ENCODE measurements at regions not wholly inside any gene's neighbourhood (a gene's known extent, or its start where the extent isn't known, plus 50 kb on each side); places are given as distances from the start of the nearest gene placed in this dataset.
A peak's percentile ranks its signal among the peaks of the same experiment; 100 is the strongest.

DNA sequence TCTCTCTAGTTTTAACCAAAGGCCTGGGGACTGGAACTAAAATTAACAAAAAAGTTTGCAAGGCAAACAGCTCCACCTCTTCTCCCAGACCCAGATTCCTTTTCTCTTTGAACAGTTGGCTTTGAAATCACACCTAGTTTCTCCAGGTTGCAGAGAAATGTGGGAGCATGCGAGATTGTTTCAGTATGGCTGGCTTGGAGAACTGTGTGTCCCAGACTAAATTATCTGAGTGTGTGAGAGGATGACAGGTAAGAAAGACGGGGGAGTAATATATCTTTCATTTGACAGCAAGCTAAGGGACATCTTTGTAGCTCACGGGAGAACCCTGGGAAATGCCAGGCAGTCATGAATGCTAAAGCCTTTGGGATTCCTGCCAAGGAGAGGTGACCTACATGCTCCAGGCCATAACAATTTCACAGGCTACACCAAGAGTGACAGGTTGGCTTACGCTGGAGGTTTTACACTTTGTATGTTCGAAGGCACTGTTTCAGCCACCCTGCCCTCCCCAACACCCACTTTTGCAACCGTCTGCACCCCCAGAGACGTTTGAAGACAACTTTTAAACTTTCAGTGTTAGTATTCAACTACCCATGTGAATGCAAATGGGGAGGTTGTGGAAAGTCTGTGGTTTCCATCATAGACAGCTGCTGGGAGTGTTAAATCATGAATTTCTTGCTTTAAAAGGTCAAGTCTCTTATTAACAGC is 109.3 kb upstream of the SNX19 start (continued):
- TF ChIP-seq, protein P1, sequence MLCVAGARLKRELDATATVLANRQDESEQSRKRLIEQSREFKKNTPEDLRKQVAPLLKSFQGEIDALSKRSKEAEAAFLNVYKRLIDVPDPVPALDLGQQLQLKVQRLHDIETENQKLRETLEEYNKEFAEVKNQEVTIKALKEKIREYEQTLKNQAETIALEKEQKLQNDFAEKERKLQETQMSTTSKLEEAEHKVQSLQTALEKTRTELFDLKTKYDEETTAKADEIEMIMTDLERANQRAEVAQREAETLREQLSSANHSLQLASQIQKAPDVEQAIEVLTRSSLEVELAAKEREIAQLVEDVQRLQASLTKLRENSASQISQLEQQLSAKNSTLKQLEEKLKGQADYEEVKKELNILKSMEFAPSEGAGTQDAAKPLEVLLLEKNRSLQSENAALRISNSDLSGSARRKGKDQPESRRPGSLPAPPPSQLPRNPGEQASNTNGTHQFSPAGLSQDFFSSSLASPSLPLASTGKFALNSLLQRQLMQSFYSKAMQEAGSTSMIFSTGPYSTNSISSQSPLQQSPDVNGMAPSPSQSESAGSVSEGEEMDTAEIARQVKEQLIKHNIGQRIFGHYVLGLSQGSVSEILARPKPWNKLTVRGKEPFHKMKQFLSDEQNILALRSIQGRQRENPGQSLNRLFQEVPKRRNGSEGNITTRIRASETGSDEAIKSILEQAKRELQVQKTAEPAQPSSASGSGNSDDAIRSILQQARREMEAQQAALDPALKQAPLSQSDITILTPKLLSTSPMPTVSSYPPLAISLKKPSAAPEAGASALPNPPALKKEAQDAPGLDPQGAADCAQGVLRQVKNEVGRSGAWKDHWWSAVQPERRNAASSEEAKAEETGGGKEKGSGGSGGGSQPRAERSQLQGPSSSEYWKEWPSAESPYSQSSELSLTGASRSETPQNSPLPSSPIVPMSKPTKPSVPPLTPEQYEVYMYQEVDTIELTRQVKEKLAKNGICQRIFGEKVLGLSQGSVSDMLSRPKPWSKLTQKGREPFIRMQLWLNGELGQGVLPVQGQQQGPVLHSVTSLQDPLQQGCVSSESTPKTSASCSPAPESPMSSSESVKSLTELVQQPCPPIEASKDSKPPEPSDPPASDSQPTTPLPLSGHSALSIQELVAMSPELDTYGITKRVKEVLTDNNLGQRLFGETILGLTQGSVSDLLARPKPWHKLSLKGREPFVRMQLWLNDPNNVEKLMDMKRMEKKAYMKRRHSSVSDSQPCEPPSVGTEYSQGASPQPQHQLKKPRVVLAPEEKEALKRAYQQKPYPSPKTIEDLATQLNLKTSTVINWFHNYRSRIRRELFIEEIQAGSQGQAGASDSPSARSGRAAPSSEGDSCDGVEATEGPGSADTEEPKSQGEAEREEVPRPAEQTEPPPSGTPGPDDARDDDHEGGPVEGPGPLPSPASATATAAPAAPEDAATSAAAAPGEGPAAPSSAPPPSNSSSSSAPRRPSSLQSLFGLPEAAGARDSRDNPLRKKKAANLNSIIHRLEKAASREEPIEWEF (IDR thresholded peaks at IDR 0.05; ENCODE audit: insufficient replicate concordance, low read depth, low read length) = no peak
- TF ChIP-seq BHLHE40 (IDR thresholded peaks at IDR 0.05; ENCODE audit: borderline replicate concordance in 1 of 2, low read depth in 2 of 2, low read length in 1 of 2) (peak; percentile 30 to 54; a peak in 2 of 4 replicates), SMARCA5 (IDR thresholded peaks at IDR 0.05) (no peak), GATAD2B (conservative IDR thresholded peaks at IDR 0.05; ENCODE audit: low read depth) (no peak), RCOR1 (conservative IDR thresholded peaks at IDR 0.05; ENCODE audit: low read depth, low read length) (no peak), NFIC (IDR thresholded peaks at IDR 0.05; ENCODE audit: low read depth, low read length) (no peak)
- TF ChIP-seq, protein P2, sequence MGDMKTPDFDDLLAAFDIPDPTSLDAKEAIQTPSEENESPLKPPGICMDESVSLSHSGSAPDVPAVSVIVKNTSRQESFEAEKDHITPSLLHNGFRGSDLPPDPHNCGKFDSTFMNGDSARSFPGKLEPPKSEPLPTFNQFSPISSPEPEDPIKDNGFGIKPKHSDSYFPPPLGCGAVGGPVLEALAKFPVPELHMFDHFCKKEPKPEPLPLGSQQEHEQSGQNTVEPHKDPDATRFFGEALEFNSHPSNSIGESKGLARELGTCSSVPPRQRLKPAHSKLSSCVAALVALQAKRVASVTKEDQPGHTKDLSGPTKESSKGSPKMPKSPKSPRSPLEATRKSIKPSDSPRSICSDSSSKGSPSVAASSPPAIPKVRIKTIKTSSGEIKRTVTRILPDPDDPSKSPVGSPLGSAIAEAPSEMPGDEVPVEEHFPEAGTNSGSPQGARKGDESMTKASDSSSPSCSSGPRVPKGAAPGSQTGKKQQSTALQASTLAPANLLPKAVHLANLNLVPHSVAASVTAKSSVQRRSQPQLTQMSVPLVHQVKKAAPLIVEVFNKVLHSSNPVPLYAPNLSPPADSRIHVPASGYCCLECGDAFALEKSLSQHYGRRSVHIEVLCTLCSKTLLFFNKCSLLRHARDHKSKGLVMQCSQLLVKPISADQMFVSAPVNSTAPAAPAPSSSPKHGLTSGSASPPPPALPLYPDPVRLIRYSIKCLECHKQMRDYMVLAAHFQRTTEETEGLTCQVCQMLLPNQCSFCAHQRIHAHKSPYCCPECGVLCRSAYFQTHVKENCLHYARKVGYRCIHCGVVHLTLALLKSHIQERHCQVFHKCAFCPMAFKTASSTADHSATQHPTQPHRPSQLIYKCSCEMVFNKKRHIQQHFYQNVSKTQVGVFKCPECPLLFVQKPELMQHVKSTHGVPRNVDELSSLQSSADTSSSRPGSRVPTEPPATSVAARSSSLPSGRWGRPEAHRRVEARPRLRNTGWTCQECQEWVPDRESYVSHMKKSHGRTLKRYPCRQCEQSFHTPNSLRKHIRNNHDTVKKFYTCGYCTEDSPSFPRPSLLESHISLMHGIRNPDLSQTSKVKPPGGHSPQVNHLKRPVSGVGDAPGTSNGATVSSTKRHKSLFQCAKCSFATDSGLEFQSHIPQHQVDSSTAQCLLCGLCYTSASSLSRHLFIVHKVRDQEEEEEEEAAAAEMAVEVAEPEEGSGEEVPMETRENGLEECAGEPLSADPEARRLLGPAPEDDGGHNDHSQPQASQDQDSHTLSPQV (IDR thresholded peaks at IDR 0.05) = no peak
- TF ChIP-seq, protein P3, sequence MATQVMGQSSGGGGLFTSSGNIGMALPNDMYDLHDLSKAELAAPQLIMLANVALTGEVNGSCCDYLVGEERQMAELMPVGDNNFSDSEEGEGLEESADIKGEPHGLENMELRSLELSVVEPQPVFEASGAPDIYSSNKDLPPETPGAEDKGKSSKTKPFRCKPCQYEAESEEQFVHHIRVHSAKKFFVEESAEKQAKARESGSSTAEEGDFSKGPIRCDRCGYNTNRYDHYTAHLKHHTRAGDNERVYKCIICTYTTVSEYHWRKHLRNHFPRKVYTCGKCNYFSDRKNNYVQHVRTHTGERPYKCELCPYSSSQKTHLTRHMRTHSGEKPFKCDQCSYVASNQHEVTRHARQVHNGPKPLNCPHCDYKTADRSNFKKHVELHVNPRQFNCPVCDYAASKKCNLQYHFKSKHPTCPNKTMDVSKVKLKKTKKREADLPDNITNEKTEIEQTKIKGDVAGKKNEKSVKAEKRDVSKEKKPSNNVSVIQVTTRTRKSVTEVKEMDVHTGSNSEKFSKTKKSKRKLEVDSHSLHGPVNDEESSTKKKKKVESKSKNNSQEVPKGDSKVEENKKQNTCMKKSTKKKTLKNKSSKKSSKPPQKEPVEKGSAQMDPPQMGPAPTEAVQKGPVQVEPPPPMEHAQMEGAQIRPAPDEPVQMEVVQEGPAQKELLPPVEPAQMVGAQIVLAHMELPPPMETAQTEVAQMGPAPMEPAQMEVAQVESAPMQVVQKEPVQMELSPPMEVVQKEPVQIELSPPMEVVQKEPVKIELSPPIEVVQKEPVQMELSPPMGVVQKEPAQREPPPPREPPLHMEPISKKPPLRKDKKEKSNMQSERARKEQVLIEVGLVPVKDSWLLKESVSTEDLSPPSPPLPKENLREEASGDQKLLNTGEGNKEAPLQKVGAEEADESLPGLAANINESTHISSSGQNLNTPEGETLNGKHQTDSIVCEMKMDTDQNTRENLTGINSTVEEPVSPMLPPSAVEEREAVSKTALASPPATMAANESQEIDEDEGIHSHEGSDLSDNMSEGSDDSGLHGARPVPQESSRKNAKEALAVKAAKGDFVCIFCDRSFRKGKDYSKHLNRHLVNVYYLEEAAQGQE (IDR thresholded peaks at IDR 0.05; ENCODE audit: low read depth, low read length) = no peak
- TF ChIP-seq, protein P4, sequence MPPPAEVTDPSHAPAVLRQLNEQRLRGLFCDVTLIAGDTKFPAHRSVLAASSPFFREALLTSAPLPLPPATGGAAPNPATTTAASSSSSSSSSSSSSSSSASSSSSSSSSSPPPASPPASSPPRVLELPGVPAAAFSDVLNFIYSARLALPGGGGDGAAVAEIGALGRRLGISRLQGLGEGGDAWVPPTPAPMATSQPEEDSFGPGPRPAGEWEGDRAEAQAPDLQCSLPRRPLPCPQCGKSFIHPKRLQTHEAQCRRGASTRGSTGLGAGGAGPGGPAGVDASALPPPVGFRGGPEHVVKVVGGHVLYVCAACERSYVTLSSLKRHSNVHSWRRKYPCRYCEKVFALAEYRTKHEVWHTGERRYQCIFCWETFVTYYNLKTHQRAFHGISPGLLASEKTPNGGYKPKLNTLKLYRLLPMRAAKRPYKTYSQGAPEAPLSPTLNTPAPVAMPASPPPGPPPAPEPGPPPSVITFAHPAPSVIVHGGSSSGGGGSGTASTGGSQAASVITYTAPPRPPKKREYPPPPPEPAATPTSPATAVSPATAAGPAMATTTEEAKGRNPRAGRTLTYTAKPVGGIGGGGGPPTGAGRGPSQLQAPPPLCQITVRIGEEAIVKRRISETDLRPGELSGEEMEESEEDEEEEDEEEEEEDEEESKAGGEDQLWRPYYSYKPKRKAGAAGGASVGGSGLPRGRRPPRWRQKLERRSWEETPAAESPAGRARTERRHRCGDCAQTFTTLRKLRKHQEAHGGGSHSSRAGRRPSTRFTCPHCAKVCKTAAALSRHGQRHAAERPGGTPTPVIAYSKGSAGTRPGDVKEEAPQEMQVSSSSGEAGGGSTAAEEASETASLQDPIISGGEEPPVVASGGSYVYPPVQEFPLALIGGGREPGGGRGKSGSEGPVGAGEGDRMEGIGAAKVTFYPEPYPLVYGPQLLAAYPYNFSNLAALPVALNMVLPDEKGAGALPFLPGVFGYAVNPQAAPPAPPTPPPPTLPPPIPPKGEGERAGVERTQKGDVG (CRISPR knock-in tag; IDR thresholded peaks at IDR 0.05) = no peak

Measured in GM12878 (cell line).